Memory B cell (primary cell): ENCODE measurements at regions not wholly inside any gene's neighbourhood (a gene's known extent, or its start where the extent isn't known, plus 50 kb on each side); places are given as distances from the start of the nearest gene placed in this dataset.
"Not testable (repeated sequence)": the region's sequence is repeated elsewhere in the genome, so short reads cannot be mapped to it uniquely, and the experiment has no call there.

ENCODE experiments used
- ATAC-seq: fragments of 150-1000 bp; cut with Tn5 transposase; 2 replicates; pipeline ENCODE4 v1.10.0; 2021; ENCODE audit warnings: low read depth, mild to moderate bottlenecking, moderate library complexity
- DNase-seq, 2 donors: peaks; one replicate each; pipeline ENCODE4 v3.0.0; 2022; ENCODE audit warnings: low spot score in 2 of 2
- H3K27ac Mint-ChIP-seq: one replicate; pipeline ENCODE4 v1.8.0; 2022; ENCODE audit warnings: mild to moderate bottlenecking, moderate library complexity, mixed read lengths
- H3K27me3 Mint-ChIP-seq: one replicate; pipeline ENCODE4 v1.8.0; 2022; ENCODE audit warnings: mixed read lengths
- H3K36me3 Mint-ChIP-seq: one replicate; pipeline ENCODE4 v1.8.0; 2022; ENCODE audit warnings: mild to moderate bottlenecking, mixed read lengths
- H3K4me1 Mint-ChIP-seq: one replicate; pipeline ENCODE4 v1.8.0; 2022; ENCODE audit warnings: mixed read lengths
- H3K4me3 Mint-ChIP-seq: one replicate; pipeline ENCODE4 v1.8.0; 2022; ENCODE audit warnings: mild to moderate bottlenecking, moderate library complexity, mixed read lengths
- H3K9me3 Mint-ChIP-seq: one replicate; pipeline ENCODE4 v1.8.0; 2022; ENCODE audit warnings: mixed read lengths

DNA sequence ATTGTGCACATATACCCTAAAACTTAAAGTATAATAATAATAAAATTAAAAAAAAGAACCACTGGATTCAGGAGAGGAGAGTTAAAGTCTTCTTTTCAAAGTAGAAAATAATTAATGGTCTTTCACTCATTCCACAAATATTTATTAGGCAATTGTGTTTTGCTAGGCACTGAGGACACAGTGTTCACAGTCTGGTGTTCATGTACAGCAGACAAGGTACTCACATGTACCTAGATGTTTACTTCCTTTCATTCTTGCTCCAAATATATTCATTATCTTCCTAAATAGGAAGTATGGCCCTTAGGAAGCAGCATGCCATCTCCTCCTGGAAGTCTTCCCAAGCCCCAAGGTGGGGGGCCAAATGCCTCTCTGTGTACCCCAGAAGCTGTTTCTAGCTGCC, 265.0 kb downstream of the NPHP4 start:
- Mint-ChIP-seq H3K27ac (no peak overlapping the region), H3K36me3 (no peaks in the 10 kb centered on the region), H3K4me1 (no peaks in the 10 kb centered on the region), H3K4me3 (no peak overlapping the region), H3K9me3 (peaks cover 3% of the 10 kb centered on the region), H3K27me3 (peaks cover 5% of the 10 kb centered on the region)
- ATAC-seq (no peak), DNase-seq (no peak)

GRCh38 chr1:5726586-5727184, 265.5 kb downstream of the NPHP4 start:
- not testable (repeated sequence) for H3K36me3 Mint-ChIP-seq, H3K27ac Mint-ChIP-seq, H3K9me3 Mint-ChIP-seq, H3K27me3 Mint-ChIP-seq, H3K4me3 Mint-ChIP-seq, DNase-seq, ATAC-seq, H3K4me1 Mint-ChIP-seq

DNA sequence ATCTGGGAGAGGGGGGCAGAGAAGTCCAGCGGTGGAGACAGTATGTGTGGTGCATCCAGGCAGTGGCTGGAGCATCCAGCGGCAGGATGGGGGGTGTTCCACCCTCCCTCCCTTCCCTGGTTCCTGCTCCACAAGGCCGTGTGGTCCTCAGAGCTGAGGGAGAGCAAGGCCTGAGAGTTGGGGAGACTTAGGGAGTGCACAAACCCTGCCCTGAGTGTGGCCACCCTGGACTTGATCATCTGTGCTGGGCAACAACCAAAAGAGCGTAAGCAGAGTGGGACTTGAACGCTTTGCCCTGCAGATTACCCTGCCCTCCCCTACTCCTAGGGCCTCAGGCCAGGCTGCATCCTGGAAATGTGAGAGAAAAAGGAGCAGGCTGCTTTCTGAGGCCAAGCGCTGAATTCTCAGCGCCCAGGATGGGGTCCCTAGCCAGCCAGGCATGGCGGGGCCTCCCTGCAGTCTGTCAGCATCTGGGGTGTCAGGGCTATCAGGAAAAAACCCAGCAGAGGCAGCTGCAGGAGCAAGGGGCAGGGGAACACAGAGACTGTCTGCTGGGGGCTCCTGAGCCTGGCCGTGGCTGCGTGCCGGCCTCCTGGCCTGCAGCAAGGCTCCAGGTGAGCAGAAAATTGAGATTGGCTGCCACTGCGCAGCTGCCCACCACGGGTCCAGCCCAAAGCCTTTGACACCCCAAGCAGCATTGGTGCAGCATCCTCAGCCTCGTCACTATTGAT, 266.2 kb downstream of the NPHP4 start:
- peaks cover 3% of the 10 kb centered on the region for H3K9me3 Mint-ChIP-seq
- peaks cover 5% of the 10 kb centered on the region for H3K27me3 Mint-ChIP-seq
- DNase-seq (no peak), ATAC-seq (no peak)
- no peaks in the 10 kb centered on the region for H3K36me3 Mint-ChIP-seq
- H3K4me3 Mint-ChIP-seq, result no peak overlapping the region
- no peaks in the 10 kb centered on the region for H3K4me1 Mint-ChIP-seq
- H3K27ac Mint-ChIP-seq, result no peak overlapping the region

DNA sequence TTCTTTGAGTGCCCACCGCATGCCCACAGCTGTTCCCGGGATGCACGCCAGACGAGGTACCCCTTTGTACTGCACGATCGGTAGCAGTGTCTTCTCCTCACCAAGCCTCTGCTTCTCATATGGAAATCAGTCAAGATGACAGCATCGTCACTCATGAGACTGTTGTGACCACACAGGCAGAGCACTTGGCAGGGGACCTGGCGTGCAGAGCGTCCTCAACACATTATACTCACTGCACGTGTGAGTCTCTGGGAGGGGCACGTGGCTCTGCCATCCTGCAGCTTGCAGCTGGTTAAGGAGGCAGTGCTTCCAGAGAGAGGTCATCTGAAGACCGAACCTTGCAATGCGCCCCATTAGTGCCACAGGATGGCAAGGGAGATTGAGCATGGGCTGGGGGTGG, 266.8 kb downstream of the NPHP4 start:
- Mint-ChIP-seq H3K9me3 (peaks cover 3% of the 10 kb centered on the region), H3K4me3 (no peak overlapping the region), H3K27ac (no peak overlapping the region), H3K27me3 (peaks cover 5% of the 10 kb centered on the region), H3K36me3 (no peaks in the 10 kb centered on the region), H3K4me1 (no peaks in the 10 kb centered on the region)
- ATAC-seq (no peak), DNase-seq (no peak)

DNA sequence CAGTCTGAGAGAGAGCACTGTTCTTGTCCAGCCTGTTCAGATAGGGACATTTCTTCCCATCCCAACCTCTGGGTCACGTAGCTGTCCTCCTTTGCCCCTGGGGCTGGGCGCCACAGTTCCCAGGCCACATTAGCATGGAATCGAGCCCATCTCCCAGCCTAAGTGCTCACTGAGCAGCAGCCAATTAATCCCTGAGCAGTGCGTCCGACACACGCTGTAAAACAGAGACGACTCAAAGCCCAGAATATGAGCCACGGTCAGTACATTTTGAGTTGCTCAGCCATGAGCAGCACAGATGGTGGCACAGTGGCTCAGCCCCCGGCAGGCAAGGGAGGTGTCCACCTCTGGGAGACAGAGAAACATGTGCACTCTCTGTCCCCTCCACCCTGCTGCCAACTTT, 267.4 kb downstream of the NPHP4 start:
- Mint-ChIP-seq H3K4me1 (no peaks in the 10 kb centered on the region), H3K27me3 (peaks cover 5% of the 10 kb centered on the region), H3K36me3 (no peaks in the 10 kb centered on the region), H3K27ac (no peak overlapping the region), H3K9me3 (peaks cover 3% of the 10 kb centered on the region), H3K4me3 (no peak overlapping the region)
- ATAC-seq (no peak), DNase-seq (no peak)

DNA sequence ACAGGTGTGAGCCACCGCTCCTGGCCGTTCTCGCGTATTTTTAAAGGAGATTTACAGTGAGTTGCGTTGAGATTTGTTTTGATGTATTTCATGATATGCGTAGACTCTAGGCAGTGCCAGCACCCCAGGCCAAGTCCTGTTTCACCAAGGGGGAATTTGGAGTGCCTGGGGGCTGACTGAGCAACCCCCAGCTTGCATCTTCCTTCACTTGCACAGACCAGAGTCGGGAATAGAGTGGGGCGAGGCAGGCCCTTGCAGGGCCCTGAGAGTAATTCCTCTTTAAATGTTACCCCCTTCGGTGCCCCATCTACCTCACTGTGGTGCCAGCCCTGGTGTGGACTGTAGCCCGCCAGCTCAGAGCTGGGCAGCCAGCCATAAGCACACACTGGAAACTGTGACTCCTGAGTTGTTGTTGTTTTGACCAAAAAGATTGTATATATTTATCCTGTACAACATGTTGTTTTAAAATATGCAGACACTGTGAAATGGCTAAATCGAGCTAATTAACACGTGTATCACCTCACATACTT, 269.5 kb downstream of the NPHP4 start:
- no peaks in the 10 kb centered on the region for H3K4me1 Mint-ChIP-seq
- DNase-seq, result no peak
- no peak overlapping the region for H3K27ac Mint-ChIP-seq
- ATAC-seq, result no peak
- H3K36me3 Mint-ChIP-seq, result no peaks in the 10 kb centered on the region
- peaks cover 4% of the 10 kb centered on the region for H3K27me3 Mint-ChIP-seq
- H3K9me3 Mint-ChIP-seq, result peaks cover 3% of the 10 kb centered on the region
- H3K4me3 Mint-ChIP-seq, result no peak overlapping the region

DNA sequence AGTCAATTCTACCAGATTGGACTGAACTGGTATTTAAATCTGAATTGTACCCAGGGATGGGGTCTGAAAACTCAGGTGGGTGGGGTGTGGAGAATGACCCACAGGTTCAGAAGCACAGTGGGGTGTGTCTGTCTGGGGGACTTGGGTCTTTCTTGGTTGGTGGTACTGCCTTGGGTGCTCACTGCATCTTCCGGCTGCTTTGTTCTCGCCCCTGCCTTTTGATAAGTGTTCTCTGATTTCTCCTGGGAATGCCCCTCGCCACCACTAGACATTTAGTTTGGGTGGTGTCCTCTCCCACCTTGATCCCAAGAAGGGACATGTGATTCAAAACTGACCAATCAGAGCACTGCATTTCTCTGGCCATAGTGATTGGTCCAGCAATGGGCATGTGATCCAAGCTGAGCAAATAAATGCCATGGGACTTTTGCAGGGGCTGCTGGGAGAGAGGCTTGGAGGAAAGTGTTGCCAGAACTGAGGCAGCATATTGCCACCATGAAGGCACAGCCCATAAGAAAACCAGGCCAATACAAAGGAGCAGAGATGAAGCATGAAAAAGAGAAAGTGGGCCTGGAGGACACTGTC, 270.5 kb downstream of the NPHP4 start:
- H3K36me3 Mint-ChIP-seq, result no peaks in the 10 kb centered on the region
- peaks cover 1% of the 10 kb centered on the region for H3K27me3 Mint-ChIP-seq
- no peak for ATAC-seq
- no peak overlapping the region for H3K4me3 Mint-ChIP-seq
- peaks cover 3% of the 10 kb centered on the region for H3K9me3 Mint-ChIP-seq
- no peaks in the 10 kb centered on the region for H3K4me1 Mint-ChIP-seq
- H3K27ac Mint-ChIP-seq, result no peak overlapping the region
- no peak for DNase-seq

- H3K4me1 Mint-ChIP-seq, result no peaks in the 10 kb centered on the region
- no peak overlapping the region for H3K27ac Mint-ChIP-seq
- H3K4me3 Mint-ChIP-seq, result no peak overlapping the region
- DNase-seq (no peak), ATAC-seq (no peak)
- H3K36me3 Mint-ChIP-seq, result no peaks in the 10 kb centered on the region
- peaks cover 3% of the 10 kb centered on the region for H3K9me3 Mint-ChIP-seq
- H3K27me3 Mint-ChIP-seq, result peaks cover 1% of the 10 kb centered on the region
These were observed 271.3 kb downstream of the NPHP4 start for GRCh38 chr1:5720936-5721335.

GRCh38 chr1:5720484-5720883, 271.7 kb downstream of the NPHP4 start:
- peaks cover 4% of the 10 kb centered on the region for H3K9me3 Mint-ChIP-seq
- H3K4me3 Mint-ChIP-seq, result no peak overlapping the region
- no peak overlapping the region for H3K27ac Mint-ChIP-seq
- ATAC-seq (no peak), DNase-seq (no peak)
- no peaks in the 10 kb centered on the region for H3K4me1 Mint-ChIP-seq
- H3K36me3 Mint-ChIP-seq, result no peaks in the 10 kb centered on the region
- peaks cover 3% of the 10 kb centered on the region for H3K27me3 Mint-ChIP-seq

GRCh38 chr1:5720045-5720444, 272.2 kb downstream of the NPHP4 start:
- H3K4me3 Mint-ChIP-seq, result no peak overlapping the region
- ATAC-seq, result no peak
- H3K4me1 Mint-ChIP-seq, result no peaks in the 10 kb centered on the region
- H3K27ac Mint-ChIP-seq, result no peak overlapping the region
- DNase-seq, result no peak
- no peaks in the 10 kb centered on the region for H3K36me3 Mint-ChIP-seq
- peaks cover 7% of the 10 kb centered on the region for H3K9me3 Mint-ChIP-seq
- H3K27me3 Mint-ChIP-seq, result peaks cover 3% of the 10 kb centered on the region

- H3K27ac Mint-ChIP-seq, result no peak overlapping the region
- no peak overlapping the region for H3K4me3 Mint-ChIP-seq
- DNase-seq, result no peak
- H3K36me3 Mint-ChIP-seq, result no peaks in the 10 kb centered on the region
- H3K9me3 Mint-ChIP-seq, result peaks cover 11% of the 10 kb centered on the region
- H3K27me3 Mint-ChIP-seq, result peaks cover 5% of the 10 kb centered on the region
- no peak for ATAC-seq
- no peaks in the 10 kb centered on the region for H3K4me1 Mint-ChIP-seq
These were observed 273.2 kb downstream of the NPHP4 start for GRCh38 chr1:5718831-5719632.

DNA sequence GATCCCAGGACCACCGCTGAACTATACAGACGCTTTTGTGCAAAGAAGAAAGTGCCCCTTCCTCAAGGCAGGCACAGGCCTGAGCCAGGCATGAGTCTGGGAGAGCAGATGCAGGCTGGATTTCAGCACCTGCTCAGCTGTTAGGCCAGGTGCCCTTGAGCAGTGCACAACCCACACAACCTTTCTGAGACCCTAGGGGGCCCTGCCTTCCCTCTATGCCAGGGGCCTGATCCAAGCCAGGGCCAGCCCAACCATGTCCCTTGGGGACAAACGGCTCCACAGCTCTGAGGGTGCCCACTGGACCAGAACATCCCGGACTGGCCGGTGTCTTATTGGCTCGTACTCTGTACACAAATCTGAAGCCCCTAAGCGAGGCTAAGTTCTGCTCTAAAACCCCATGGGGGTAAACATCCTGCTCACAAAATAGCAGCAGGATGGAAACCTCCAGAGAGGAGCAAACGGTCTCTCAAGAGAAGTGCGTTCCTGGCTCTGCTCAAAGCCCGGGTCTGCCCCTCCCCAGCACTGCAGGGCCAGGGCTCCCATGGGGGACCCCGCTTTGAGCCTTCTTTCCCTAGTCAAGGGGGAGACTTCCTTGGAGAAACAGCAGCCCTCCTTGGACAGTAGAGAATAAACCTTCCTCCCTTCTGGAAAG, 275.1 kb downstream of the NPHP4 start:
- ATAC-seq (no peak), DNase-seq (no peak)
- no peaks in the 10 kb centered on the region for H3K4me1 Mint-ChIP-seq
- peaks cover 3% of the 10 kb centered on the region for H3K27me3 Mint-ChIP-seq
- H3K36me3 Mint-ChIP-seq, result no peaks in the 10 kb centered on the region
- no peak overlapping the region for H3K27ac Mint-ChIP-seq
- H3K4me3 Mint-ChIP-seq, result no peak overlapping the region
- H3K9me3 Mint-ChIP-seq, result peaks cover 8% of the 10 kb centered on the region

- Mint-ChIP-seq H3K4me3 (no peak overlapping the region), H3K9me3 (peaks cover 8% of the 10 kb centered on the region), H3K36me3 (no peaks in the 10 kb centered on the region), H3K27me3 (peaks cover 3% of the 10 kb centered on the region), H3K27ac (no peak overlapping the region), H3K4me1 (no peaks in the 10 kb centered on the region)
- ATAC-seq, result no peak
- DNase-seq, result no peak
These were observed 276.1 kb downstream of the NPHP4 start for GRCh38 chr1:5716126-5716525.
